HCT116 (cell line): ENCODE measurements at regions not wholly inside any gene's neighbourhood (a gene's known extent, or its start where the extent isn't known, plus 50 kb on each side); places are given as distances from the start of the nearest gene placed in this dataset.

Experiments used
- ATAC-seq: fragments of 200-7000 bp; cut with Tn5 transposase; 2 replicates; pipeline ENCODE4 v1.9.1; 2020; ENCODE audit warnings: mild to moderate bottlenecking, moderate library complexity
- BruUV-seq: library from RNA; stranded (reverse); fragments of 400-500 nt; replicated peaks from 2 replicates; lab custom pipeline; 2021; lab: Mats Ljungman, UMichigan
- CTCF ChIA-PET: fragments of 300-600 bp; sonication (Branson Sonifier 250); formaldehyde crosslinking; loops from one replicate; lab custom pipeline; 2021; ENCODE audit warnings: antibody characterized with exemption; lab: Charles Lee
- POLR2A ChIA-PET: fragments of 300-600, 350-600 bp; sonication (Branson Sonifier 250); formaldehyde crosslinking; loops from one replicate; lab custom pipeline; 2021; ENCODE audit warnings: antibody characterized with exemption; lab: Charles Lee
- RAD21 ChIA-PET, 2 experiments: fragments of 300-600 bp; sonication (Branson Sonifier 250); formaldehyde crosslinking; loops; one replicate each; lab custom pipeline; 2023; ENCODE audit warnings: low total read pairs in 2 of 2; ENCODE audit not compliant: uncharacterized antibody in 2 of 2, unreplicated experiment in 2 of 2, low non-redundant PET in 1 of 2; lab: Charles Lee
- DNase-seq: peaks from one replicate; pipeline ENCODE4 v3.0.0-alpha.2; 2010; ENCODE audit warnings: low read depth, low spot score
- H2AFZ ChIP-seq: fragments of 200-600 bp; shearing (Covaris generic), sonication (generic); 2 replicates; pipeline ENCODE4 v1.6.1; 2017; ENCODE audit warnings: low read depth, mixed run types, mixed read lengths, antibody characterized with exemption, low read length; ENCODE audit not compliant: poor library complexity, severe bottlenecking
- H3K27ac ChIP-seq: 2 replicates; pipeline ENCODE4 v1.5.1; 2012; ENCODE audit warnings: low read depth, low read length
- H3K27me3 ChIP-seq: fragments of 200-600 bp; sonication (generic); 2 replicates; pipeline ENCODE4 v1.6.1; 2016; ENCODE audit warnings: mixed run types, low read length, mixed read lengths; ENCODE audit not compliant: insufficient read depth
- H3K36me3 ChIP-seq, 2 experiments: fragments of 200-500 bp in 1 of 2; fragments of 200-600 bp in 1 of 2; sonication (Bioruptor generic) in 1 of 2; sonication (generic) in 1 of 2; 2 replicates each; pipeline versions ENCODE4 v1.5.1 to v1.6.1; 2014 to 2016; ENCODE audit warnings: low read length in 2 of 2, inconsistent platforms in 1 of 2, mixed read lengths in 1 of 2, mixed run types in 1 of 2; ENCODE audit not compliant: insufficient read depth in 2 of 2, control insufficient read depth in 1 of 2
- H3K4me1 ChIP-seq, 2 experiments: fragments of 200-600 bp in 1 of 2; sonication (generic) in 1 of 2; 2 replicates each; pipeline versions ENCODE4 v1.5.1 to v1.6.1; 2012 to 2017; ENCODE audit warnings: low read length in 2 of 2, inconsistent platforms in 1 of 2, mild to moderate bottlenecking in 1 of 2, mixed read lengths in 1 of 2, mixed run types in 1 of 2, moderate library complexity in 1 of 2; ENCODE audit not compliant: insufficient read depth in 2 of 2, control insufficient read depth in 1 of 2
- H3K4me2 ChIP-seq: fragments of 200-600 bp; sonication (generic); 2 replicates; pipeline ENCODE4 v1.6.1; 2017; ENCODE audit warnings: mixed run types, low read length, mixed read lengths
- H3K4me3 ChIP-seq, 2 experiments: fragments of 200-600 bp in 1 of 2; sonication (generic) in 1 of 2; replicated peaks in 1 of 2; 2 replicates each; pipeline ENCODE4 v1.5.1; 2011 to 2016; ENCODE audit warnings: low read length in 2 of 2, control low read depth in 1 of 2, low read depth in 1 of 2, mild to moderate bottlenecking in 1 of 2, mixed read lengths in 1 of 2, mixed run types in 1 of 2
- H3K79me2 ChIP-seq: fragments of 200-600 bp; sonication (generic); 2 replicates; pipeline ENCODE4 v1.6.1; 2017; ENCODE audit warnings: mild to moderate bottlenecking, mixed run types, low read length, moderate library complexity, mixed read lengths; ENCODE audit not compliant: insufficient read depth
- H3K9ac ChIP-seq: fragments of 200-600 bp; sonication (generic); 2 replicates; pipeline ENCODE4 v1.6.1; 2016; ENCODE audit warnings: low read length, mixed read lengths
- H3K9me2 ChIP-seq: fragments of 200-600 bp; sonication (generic), shearing (Covaris generic); 2 replicates; pipeline ENCODE4 v1.6.1; 2017; ENCODE audit warnings: mixed run types, mild to moderate bottlenecking, moderate library complexity; ENCODE audit not compliant: insufficient read depth
- H3K9me3 ChIP-seq, 2 experiments: fragments of 200-500 bp in 1 of 2; fragments of 200-600 bp in 1 of 2; sonication (Bioruptor generic) in 1 of 2; sonication (generic) in 1 of 2; 2 replicates each; pipeline ENCODE4 v1.6.1; 2014 to 2017; ENCODE audit warnings: low read length in 2 of 2, mixed read lengths in 2 of 2, inconsistent platforms in 1 of 2, low read depth in 1 of 2, mild to moderate bottlenecking in 1 of 2, mixed run types in 1 of 2, moderate library complexity in 1 of 2; ENCODE audit not compliant: control insufficient read depth in 1 of 2, insufficient read depth in 1 of 2
- H4K20me1 ChIP-seq: fragments of 200-600 bp; sonication (generic), shearing (Covaris generic); 2 replicates; pipeline ENCODE4 v1.6.1; 2017; ENCODE audit warnings: mixed run types, mild to moderate bottlenecking, moderate library complexity; ENCODE audit not compliant: insufficient read depth
- CEBPB ChIP-seq: IDR thresholded peaks from 2 replicates; pipeline ENCODE4 v1.6.1; 2012; ENCODE audit warnings: low read depth
- EGR1 ChIP-seq: IDR thresholded peaks from 2 replicates; pipeline ENCODE4 v1.6.1; 2012; ENCODE audit warnings: low read depth
- ELF1 ChIP-seq: IDR thresholded peaks from 2 replicates; pipeline ENCODE4 v1.6.1; 2012; ENCODE audit warnings: low read depth, borderline replicate concordance
- EZH2 ChIP-seq: fragments of 200-600 bp; sonication (generic); IDR thresholded peaks from 2 replicates; pipeline ENCODE4 v1.6.1; 2017; ENCODE audit warnings: antibody characterized with exemption, mixed run types
- EZH2phosphoT487 ChIP-seq: fragments of 200-600 bp; IDR thresholded peaks from 2 replicates; pipeline ENCODE4 v1.6.1; 2018; ENCODE audit warnings: antibody characterized with exemption, borderline replicate concordance
- FOSL1 ChIP-seq: IDR thresholded peaks from 2 replicates; pipeline ENCODE4 v1.6.1; 2012; ENCODE audit warnings: low read depth
- JUND ChIP-seq: IDR thresholded peaks from 2 replicates; pipeline ENCODE4 v1.6.1; 2012
- POLR2A ChIP-seq: IDR thresholded peaks from 2 replicates; pipeline ENCODE4 v1.7.0; 2011; ENCODE audit warnings: borderline replicate concordance; ENCODE audit not compliant: insufficient read depth, insufficient read length; ENCODE audit errors: extremely low read depth
- RAD21 ChIP-seq: IDR thresholded peaks from 2 replicates; pipeline ENCODE4 v1.6.1; 2012; ENCODE audit warnings: low read depth, mild to moderate bottlenecking
- SIN3A ChIP-seq: IDR thresholded peaks from 2 replicates; pipeline ENCODE4 v1.6.1; 2012; ENCODE audit warnings: low read depth
- SP1 ChIP-seq: IDR thresholded peaks from 2 replicates; pipeline ENCODE4 v1.6.1; 2012; ENCODE audit warnings: low read depth
- TCF7L2 ChIP-seq: IDR thresholded peaks from 2 replicates; pipeline ENCODE4 v1.7.0; 2011; ENCODE audit warnings: borderline replicate concordance, inconsistent platforms; ENCODE audit not compliant: insufficient read depth, insufficient read length; ENCODE audit errors: extremely low read depth
- YY1 ChIP-seq: IDR thresholded peaks from 2 replicates; pipeline ENCODE4 v1.6.1; 2011; ENCODE audit warnings: low read length, low read depth, moderate library complexity, mild to moderate bottlenecking; ENCODE audit not compliant: insufficient replicate concordance; ENCODE audit errors: extremely low read depth
- ZNF274 ChIP-seq: fragments of 200-500 bp; sonication (Bioruptor generic); IDR thresholded peaks from 2 replicates; pipeline ENCODE4 v1.6.1; 2014; ENCODE audit warnings: mild to moderate bottlenecking, low read depth, low read length, inconsistent platforms
- intact Hi-C: fragments of 100-400 bp; cut with micrococcal nuclease; formaldehyde crosslinking; loops from 2 replicates; pipeline ENCODE4 v1.10.0; 2022
- TF ChIP-seq, protein P1 (sequence below): IDR thresholded peaks from 2 replicates; pipeline ENCODE4 v1.6.1; 2012; ENCODE audit warnings: low read depth
- TF ChIP-seq, protein P2 (sequence below): IDR thresholded peaks from 2 replicates; pipeline ENCODE4 v1.6.1; 2012
- TF ChIP-seq, protein P3 (sequence below): IDR thresholded peaks from 2 replicates; pipeline ENCODE4 v1.6.1; 2011; ENCODE audit warnings: mild to moderate bottlenecking, low read length, moderate library complexity; ENCODE audit not compliant: insufficient replicate concordance; ENCODE audit errors: extremely low read depth
- TF ChIP-seq, protein P4 (sequence below): IDR thresholded peaks from 2 replicates; pipeline ENCODE4 v1.6.1; 2012
- TF ChIP-seq, protein P5 (sequence below), 3 experiments: fragments of 200-600 bp in 1 of 3; sonication (generic) in 1 of 3; IDR thresholded peaks in 2 of 3; conservative IDR thresholded peaks in 1 of 3; 2 replicates each; pipeline ENCODE4 v1.5.1; 2012 to 2017; ENCODE audit warnings: low read depth in 2 of 3, low read length in 2 of 3, antibody characterized with exemption in 1 of 3, borderline replicate concordance in 1 of 3, control low read depth in 1 of 3, mild to moderate bottlenecking in 1 of 3, mixed read lengths in 1 of 3, mixed run types in 1 of 3, moderate library complexity in 1 of 3; ENCODE audit not compliant: insufficient read depth in 1 of 3

DNA sequence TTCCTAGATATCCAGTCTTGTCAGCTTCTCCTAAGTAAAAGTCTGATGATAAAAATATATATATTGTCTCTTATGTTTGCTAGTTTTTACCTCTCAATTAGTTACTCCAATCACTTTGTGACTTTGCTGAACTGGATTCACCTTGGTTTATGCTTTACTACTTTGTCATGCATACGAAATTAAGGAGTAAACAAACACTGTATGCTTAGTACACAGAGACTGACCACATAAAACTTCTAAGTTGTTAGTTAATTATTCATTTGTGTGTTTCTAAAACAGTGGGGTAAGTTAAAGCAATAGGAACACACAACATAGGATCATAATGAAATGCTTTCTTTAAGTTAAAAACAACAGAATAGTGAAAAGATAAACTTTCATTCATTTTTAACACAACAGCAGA, 877.3 kb upstream of the MAP3K7 start:
- no peak for DNase-seq
- CTCF ChIA-PET = no interaction called here
- Histone ChIP-seq H3K4me2 (no peak overlapping the region), H2AFZ (no peak overlapping the region), H3K9ac (no peak overlapping the region), H3K27me3 (no peaks in the 10 kb centered on the region), H3K4me3 (no peak overlapping the region), H3K9me2 (no peaks in the 10 kb centered on the region), H3K79me2 (no peaks in the 10 kb centered on the region), H3K27ac (no peak overlapping the region), H3K4me1 (no peaks in the 10 kb centered on the region), H3K9me3 (peaks cover 7 to 13% of the 10 kb centered on the region in 2 experiments; a peak in 2 of 4 replicates)
- intact Hi-C loops = no loop called here
- POLR2A ChIA-PET = no interaction called here
- RAD21 ChIA-PET = no interaction called here
- TF ChIP-seq, protein P1, sequence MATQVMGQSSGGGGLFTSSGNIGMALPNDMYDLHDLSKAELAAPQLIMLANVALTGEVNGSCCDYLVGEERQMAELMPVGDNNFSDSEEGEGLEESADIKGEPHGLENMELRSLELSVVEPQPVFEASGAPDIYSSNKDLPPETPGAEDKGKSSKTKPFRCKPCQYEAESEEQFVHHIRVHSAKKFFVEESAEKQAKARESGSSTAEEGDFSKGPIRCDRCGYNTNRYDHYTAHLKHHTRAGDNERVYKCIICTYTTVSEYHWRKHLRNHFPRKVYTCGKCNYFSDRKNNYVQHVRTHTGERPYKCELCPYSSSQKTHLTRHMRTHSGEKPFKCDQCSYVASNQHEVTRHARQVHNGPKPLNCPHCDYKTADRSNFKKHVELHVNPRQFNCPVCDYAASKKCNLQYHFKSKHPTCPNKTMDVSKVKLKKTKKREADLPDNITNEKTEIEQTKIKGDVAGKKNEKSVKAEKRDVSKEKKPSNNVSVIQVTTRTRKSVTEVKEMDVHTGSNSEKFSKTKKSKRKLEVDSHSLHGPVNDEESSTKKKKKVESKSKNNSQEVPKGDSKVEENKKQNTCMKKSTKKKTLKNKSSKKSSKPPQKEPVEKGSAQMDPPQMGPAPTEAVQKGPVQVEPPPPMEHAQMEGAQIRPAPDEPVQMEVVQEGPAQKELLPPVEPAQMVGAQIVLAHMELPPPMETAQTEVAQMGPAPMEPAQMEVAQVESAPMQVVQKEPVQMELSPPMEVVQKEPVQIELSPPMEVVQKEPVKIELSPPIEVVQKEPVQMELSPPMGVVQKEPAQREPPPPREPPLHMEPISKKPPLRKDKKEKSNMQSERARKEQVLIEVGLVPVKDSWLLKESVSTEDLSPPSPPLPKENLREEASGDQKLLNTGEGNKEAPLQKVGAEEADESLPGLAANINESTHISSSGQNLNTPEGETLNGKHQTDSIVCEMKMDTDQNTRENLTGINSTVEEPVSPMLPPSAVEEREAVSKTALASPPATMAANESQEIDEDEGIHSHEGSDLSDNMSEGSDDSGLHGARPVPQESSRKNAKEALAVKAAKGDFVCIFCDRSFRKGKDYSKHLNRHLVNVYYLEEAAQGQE = no peak
- TF ChIP-seq TCF7L2 (no peak), SP1 (no peak), JUND (no peak), RAD21 (no peak), POLR2A (no peak), SIN3A (no peak), ELF1 (no peak), EGR1 (no peak), EZH2phosphoT487 (no peak), FOSL1 (no peak), CEBPB (no peak), ZNF274 (no peak), YY1 (no peak), EZH2 (no peak)
- TF ChIP-seq, protein P2, sequence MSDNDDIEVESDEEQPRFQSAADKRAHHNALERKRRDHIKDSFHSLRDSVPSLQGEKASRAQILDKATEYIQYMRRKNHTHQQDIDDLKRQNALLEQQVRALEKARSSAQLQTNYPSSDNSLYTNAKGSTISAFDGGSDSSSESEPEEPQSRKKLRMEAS = no peak
- TF ChIP-seq, protein P3, sequence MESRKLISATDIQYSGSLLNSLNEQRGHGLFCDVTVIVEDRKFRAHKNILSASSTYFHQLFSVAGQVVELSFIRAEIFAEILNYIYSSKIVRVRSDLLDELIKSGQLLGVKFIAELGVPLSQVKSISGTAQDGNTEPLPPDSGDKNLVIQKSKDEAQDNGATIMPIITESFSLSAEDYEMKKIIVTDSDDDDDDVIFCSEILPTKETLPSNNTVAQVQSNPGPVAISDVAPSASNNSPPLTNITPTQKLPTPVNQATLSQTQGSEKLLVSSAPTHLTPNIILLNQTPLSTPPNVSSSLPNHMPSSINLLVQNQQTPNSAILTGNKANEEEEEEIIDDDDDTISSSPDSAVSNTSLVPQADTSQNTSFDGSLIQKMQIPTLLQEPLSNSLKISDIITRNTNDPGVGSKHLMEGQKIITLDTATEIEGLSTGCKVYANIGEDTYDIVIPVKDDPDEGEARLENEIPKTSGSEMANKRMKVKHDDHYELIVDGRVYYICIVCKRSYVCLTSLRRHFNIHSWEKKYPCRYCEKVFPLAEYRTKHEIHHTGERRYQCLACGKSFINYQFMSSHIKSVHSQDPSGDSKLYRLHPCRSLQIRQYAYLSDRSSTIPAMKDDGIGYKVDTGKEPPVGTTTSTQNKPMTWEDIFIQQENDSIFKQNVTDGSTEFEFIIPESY = no peak
- TF ChIP-seq, protein P4, sequence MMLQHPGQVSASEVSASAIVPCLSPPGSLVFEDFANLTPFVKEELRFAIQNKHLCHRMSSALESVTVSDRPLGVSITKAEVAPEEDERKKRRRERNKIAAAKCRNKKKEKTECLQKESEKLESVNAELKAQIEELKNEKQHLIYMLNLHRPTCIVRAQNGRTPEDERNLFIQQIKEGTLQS = no peak
- TF ChIP-seq, protein P5, sequence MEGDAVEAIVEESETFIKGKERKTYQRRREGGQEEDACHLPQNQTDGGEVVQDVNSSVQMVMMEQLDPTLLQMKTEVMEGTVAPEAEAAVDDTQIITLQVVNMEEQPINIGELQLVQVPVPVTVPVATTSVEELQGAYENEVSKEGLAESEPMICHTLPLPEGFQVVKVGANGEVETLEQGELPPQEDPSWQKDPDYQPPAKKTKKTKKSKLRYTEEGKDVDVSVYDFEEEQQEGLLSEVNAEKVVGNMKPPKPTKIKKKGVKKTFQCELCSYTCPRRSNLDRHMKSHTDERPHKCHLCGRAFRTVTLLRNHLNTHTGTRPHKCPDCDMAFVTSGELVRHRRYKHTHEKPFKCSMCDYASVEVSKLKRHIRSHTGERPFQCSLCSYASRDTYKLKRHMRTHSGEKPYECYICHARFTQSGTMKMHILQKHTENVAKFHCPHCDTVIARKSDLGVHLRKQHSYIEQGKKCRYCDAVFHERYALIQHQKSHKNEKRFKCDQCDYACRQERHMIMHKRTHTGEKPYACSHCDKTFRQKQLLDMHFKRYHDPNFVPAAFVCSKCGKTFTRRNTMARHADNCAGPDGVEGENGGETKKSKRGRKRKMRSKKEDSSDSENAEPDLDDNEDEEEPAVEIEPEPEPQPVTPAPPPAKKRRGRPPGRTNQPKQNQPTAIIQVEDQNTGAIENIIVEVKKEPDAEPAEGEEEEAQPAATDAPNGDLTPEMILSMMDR (IDR thresholded peaks at IDR 0.05 in 2 of 3, conservative IDR thresholded peaks at IDR 0.05 in 1 of 3; ENCODE audit: borderline replicate concordance in 1 of 3, insufficient read depth in 1 of 3, low read depth in 2 of 3, low read length in 2 of 3) = no peak
- TF ChIP-seq, all 23 proteins: peak for 0
- no TSS peak for BruUV-seq
- no peak for ATAC-seq
- no peaks in the 10 kb centered on the region for H4K20me1 ChIP-seq
- no peaks in the 10 kb centered on the region for H3K36me3 ChIP-seq
